HEK293 (cell line): ENCODE measurements at regions not wholly inside any gene's neighbourhood (a gene's known extent, or its start where the extent isn't known, plus 50 kb on each side); places are given as distances from the start of the nearest gene placed in this dataset.

ENCODE experiments used
- CTCF ChIA-PET: fragments of 350-600 bp; formaldehyde crosslinking; extraction: SDS; loops from one replicate; lab custom pipeline; 2021; ENCODE audit warnings: antibody characterized with exemption; lab: Yijun Ruan, JAX
- POLR2A ChIA-PET: fragments of 300-600 bp; formaldehyde crosslinking; extraction: SDS; loops from one replicate; lab custom pipeline; 2020; ENCODE audit warnings: antibody characterized with exemption, inconsistent platforms; lab: Yijun Ruan, JAX
- H3K27ac ChIP-seq: fragments of 200-500 bp; sonication (Bioruptor generic); 2 replicates; pipeline ENCODE4 v1.5.1; 2014; ENCODE audit warnings: low read depth, low read length, control low read depth, inconsistent platforms; ENCODE audit errors: extremely low read depth
- H3K36me3 ChIP-seq, 2 experiments: fragments of 200-500 bp in 1 of 2; sonication (Bioruptor generic) in 1 of 2; 1 replicate in 1 of 2; 2 replicates in 1 of 2; pipeline ENCODE4 v1.5.1; 2014 to 2017; ENCODE audit warnings: inconsistent platforms in 2 of 2, low read length in 2 of 2; ENCODE audit not compliant: control insufficient read depth in 2 of 2, insufficient read depth in 1 of 2
- H3K4me1 ChIP-seq: fragments of 200-500 bp; sonication (Bioruptor generic); 2 replicates; pipeline ENCODE4 v1.5.1; 2014; ENCODE audit warnings: mild to moderate bottlenecking, low read length, inconsistent platforms; ENCODE audit not compliant: control insufficient read depth, insufficient read depth
- H3K4me3 ChIP-seq: 2 replicates; pipeline ENCODE4 v1.5.1; 2011; ENCODE audit warnings: low read depth, mild to moderate bottlenecking, control low read depth, low read length, moderate library complexity
- H3K9me3 ChIP-seq: fragments of 200-500 bp; sonication (Bioruptor generic); 2 replicates; pipeline ENCODE4 v1.5.1; 2014; ENCODE audit warnings: low read depth, low read length, inconsistent platforms; ENCODE audit not compliant: control insufficient read depth, insufficient read depth
- BCL11A ChIP-seq: fragments of 450-650 bp; formaldehyde crosslinking; IDR thresholded peaks from 2 replicates; pipeline ENCODE4 v1.5.1; 2016; ENCODE audit warnings: low read depth, missing biosample characterization, missing genetic modification characterization
- OVOL3 ChIP-seq: fragments of 450-650 bp; formaldehyde crosslinking; IDR thresholded peaks from 2 replicates; pipeline ENCODE4 v1.5.1; 2016; ENCODE audit warnings: missing biosample characterization, missing genetic modification characterization
- SALL2 ChIP-seq: fragments of 450-650 bp; formaldehyde crosslinking; IDR thresholded peaks from 2 replicates; pipeline ENCODE4 v1.5.0; 2017; ENCODE audit warnings: missing biosample characterization, mild to moderate bottlenecking, missing genetic modification characterization, borderline replicate concordance
- YY1 ChIP-seq: fragments of 450-650 bp; formaldehyde crosslinking; IDR thresholded peaks from 2 replicates; pipeline ENCODE4 v1.5.1; 2018; ENCODE audit warnings: missing biosample characterization, missing genetic modification characterization
- ZBTB7A ChIP-seq: fragments of 450-650 bp; formaldehyde crosslinking; IDR thresholded peaks from 2 replicates; pipeline ENCODE4 v1.5.1; 2016; ENCODE audit warnings: low read depth, missing biosample characterization, missing genetic modification characterization
- ZFP3 ChIP-seq: fragments of 450-650 bp; formaldehyde crosslinking; IDR thresholded peaks from 2 replicates; pipeline ENCODE4 v1.5.1; 2016; ENCODE audit warnings: low read depth, missing biosample characterization, missing genetic modification characterization
- ZFP41 ChIP-seq: fragments of 450-650 bp; formaldehyde crosslinking; IDR thresholded peaks from 2 replicates; pipeline ENCODE4 v1.5.1; 2016; ENCODE audit warnings: missing biosample characterization, missing genetic modification characterization, borderline replicate concordance
- ZFP69B ChIP-seq: fragments of 450-650 bp; formaldehyde crosslinking; IDR thresholded peaks from 2 replicates; pipeline ENCODE4 v1.5.1; 2016; ENCODE audit warnings: missing biosample characterization, missing genetic modification characterization
- ZNF146 ChIP-seq: fragments of 450-650 bp; formaldehyde crosslinking; IDR thresholded peaks from 2 replicates; pipeline ENCODE4 v1.5.1; 2016; ENCODE audit warnings: missing biosample characterization, missing genetic modification characterization
- ZNF174 ChIP-seq: fragments of 450-650 bp; formaldehyde crosslinking; IDR thresholded peaks from 2 replicates; pipeline ENCODE4 v1.5.0; 2017; ENCODE audit warnings: missing biosample characterization, mild to moderate bottlenecking, missing genetic modification characterization
- ZNF366 ChIP-seq: fragments of 450-650 bp; formaldehyde crosslinking; conservative IDR thresholded peaks from 2 replicates; pipeline ENCODE4 v1.5.1; 2016; ENCODE audit warnings: missing biosample characterization, missing genetic modification characterization
- ZNF521 ChIP-seq: fragments of 450-650 bp; formaldehyde crosslinking; IDR thresholded peaks from 2 replicates; pipeline ENCODE4 v1.5.1; 2017; ENCODE audit warnings: missing biosample characterization, mild to moderate bottlenecking, missing genetic modification characterization
- ZNF549 ChIP-seq: fragments of 450-650 bp; IDR thresholded peaks from 2 replicates; pipeline ENCODE4 v1.5.1; 2018; ENCODE audit warnings: missing biosample characterization, missing genetic modification characterization, mild to moderate bottlenecking, inconsistent platforms, moderate library complexity
- ZNF623 ChIP-seq: fragments of 450-650 bp; formaldehyde crosslinking; IDR thresholded peaks from 2 replicates; pipeline ENCODE4 v1.5.1; 2016; ENCODE audit warnings: missing biosample characterization, missing genetic modification characterization
- ZNF768 ChIP-seq: fragments of 450-650 bp; formaldehyde crosslinking; IDR thresholded peaks from 2 replicates; pipeline ENCODE4 v1.5.1; 2018; ENCODE audit warnings: missing biosample characterization, mild to moderate bottlenecking, missing genetic modification characterization
- ZNF837 ChIP-seq: fragments of 450-650 bp; formaldehyde crosslinking; IDR thresholded peaks from 2 replicates; pipeline ENCODE4 v1.5.1; 2016; ENCODE audit warnings: missing biosample characterization, missing genetic modification characterization
- TF ChIP-seq, protein P1 (sequence below): fragments of 450-650 bp; formaldehyde crosslinking; IDR thresholded peaks from 2 replicates; pipeline ENCODE4 v1.5.1; 2016; ENCODE audit warnings: missing biosample characterization, missing genetic modification characterization
- TF ChIP-seq, protein P2 (sequence below): fragments of 450-650 bp; formaldehyde crosslinking; IDR thresholded peaks from 2 replicates; pipeline ENCODE4; 2016; ENCODE audit warnings: missing biosample characterization, missing genetic modification characterization
- TF ChIP-seq, protein P3 (sequence below): fragments of 450-650 bp; formaldehyde crosslinking; IDR thresholded peaks from 2 replicates; pipeline ENCODE4 v1.5.1; 2017; ENCODE audit warnings: missing biosample characterization, missing genetic modification characterization
- TF ChIP-seq, protein P4 (sequence below): fragments of 450-650 bp; formaldehyde crosslinking; IDR thresholded peaks from 2 replicates; pipeline ENCODE4 v1.5.1; 2016; ENCODE audit warnings: missing biosample characterization, missing genetic modification characterization
- TF ChIP-seq, protein P5 (sequence below): fragments of 450-650 bp; formaldehyde crosslinking; IDR thresholded peaks from 2 replicates; pipeline ENCODE4 v1.5.1; 2017; ENCODE audit warnings: missing biosample characterization, mild to moderate bottlenecking, missing genetic modification characterization, moderate library complexity
- TF ChIP-seq, protein P6 (sequence below): fragments of 450-650 bp; formaldehyde crosslinking; IDR thresholded peaks from 2 replicates; pipeline ENCODE4 v1.5.1; 2016; ENCODE audit warnings: missing biosample characterization, missing genetic modification characterization

DNA sequence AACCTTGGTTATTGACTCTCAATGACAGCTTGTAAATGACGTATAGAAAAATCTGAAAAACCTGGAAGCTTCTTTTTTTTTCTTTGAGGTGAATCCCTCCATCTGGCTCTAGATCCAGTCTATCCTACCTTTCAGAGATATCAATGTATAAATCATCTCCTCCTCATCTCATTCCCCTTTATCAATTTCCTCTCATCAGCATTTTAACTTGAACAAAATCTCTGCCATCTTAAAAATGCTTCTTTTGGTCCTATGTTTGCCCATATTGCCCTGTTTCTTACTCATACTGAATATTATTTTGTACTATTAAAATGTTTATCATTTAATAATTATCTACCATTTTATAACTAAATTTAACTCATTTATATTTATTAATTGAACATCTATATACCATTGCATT, 306.7 kb upstream of the TSHZ2 start:
- ChIA-PET CTCF (no interaction called here), POLR2A (no interaction called here)
- no peaks in the 10 kb centered on the region for H3K4me1 ChIP-seq
- TF ChIP-seq ZNF768 (tag by site-specific recombination) (no peak), ZNF837 (tag by site-specific recombination) (no peak), ZNF366 (tag by site-specific recombination) (no peak), BCL11A (tag by site-specific recombination) (no peak), ZNF521 (tag by site-specific recombination) (no peak), ZNF146 (tag by site-specific recombination) (no peak), OVOL3 (tag by site-specific recombination) (no peak), ZNF549 (tag by site-specific recombination) (no peak), ZFP41 (no peak), ZBTB7A (tag by site-specific recombination) (no peak), ZFP69B (tag by site-specific recombination) (no peak), YY1 (tag by site-specific recombination) (no peak), ZFP3 (tag by site-specific recombination) (no peak)
- TF ChIP-seq, protein P1, sequence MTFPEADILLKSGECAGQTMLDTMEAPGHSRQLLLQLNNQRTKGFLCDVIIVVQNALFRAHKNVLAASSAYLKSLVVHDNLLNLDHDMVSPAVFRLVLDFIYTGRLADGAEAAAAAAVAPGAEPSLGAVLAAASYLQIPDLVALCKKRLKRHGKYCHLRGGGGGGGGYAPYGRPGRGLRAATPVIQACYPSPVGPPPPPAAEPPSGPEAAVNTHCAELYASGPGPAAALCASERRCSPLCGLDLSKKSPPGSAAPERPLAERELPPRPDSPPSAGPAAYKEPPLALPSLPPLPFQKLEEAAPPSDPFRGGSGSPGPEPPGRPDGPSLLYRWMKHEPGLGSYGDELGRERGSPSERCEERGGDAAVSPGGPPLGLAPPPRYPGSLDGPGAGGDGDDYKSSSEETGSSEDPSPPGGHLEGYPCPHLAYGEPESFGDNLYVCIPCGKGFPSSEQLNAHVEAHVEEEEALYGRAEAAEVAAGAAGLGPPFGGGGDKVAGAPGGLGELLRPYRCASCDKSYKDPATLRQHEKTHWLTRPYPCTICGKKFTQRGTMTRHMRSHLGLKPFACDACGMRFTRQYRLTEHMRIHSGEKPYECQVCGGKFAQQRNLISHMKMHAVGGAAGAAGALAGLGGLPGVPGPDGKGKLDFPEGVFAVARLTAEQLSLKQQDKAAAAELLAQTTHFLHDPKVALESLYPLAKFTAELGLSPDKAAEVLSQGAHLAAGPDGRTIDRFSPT (tag by site-specific recombination), result no peak
- TF ChIP-seq, protein P2, sequence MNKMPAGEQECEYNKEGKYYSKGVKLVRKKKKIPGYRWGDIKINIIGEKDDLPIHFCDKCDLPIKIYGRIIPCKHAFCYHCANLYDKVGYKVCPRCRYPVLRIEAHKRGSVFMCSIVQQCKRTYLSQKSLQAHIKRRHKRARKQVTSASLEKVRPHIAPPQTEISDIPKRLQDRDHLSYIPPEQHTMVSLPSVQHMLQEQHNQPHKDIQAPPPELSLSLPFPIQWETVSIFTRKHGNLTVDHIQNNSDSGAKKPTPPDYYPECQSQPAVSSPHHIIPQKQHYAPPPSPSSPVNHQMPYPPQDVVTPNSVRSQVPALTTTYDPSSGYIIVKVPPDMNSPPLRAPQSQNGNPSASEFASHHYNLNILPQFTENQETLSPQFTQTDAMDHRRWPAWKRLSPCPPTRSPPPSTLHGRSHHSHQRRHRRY (tag by site-specific recombination), result no peak
- TF ChIP-seq, protein P3, sequence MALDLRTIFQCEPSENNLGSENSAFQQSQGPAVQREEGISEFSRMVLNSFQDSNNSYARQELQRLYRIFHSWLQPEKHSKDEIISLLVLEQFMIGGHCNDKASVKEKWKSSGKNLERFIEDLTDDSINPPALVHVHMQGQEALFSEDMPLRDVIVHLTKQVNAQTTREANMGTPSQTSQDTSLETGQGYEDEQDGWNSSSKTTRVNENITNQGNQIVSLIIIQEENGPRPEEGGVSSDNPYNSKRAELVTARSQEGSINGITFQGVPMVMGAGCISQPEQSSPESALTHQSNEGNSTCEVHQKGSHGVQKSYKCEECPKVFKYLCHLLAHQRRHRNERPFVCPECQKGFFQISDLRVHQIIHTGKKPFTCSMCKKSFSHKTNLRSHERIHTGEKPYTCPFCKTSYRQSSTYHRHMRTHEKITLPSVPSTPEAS (tag by site-specific recombination), result no peak
- TF ChIP-seq, protein P4, sequence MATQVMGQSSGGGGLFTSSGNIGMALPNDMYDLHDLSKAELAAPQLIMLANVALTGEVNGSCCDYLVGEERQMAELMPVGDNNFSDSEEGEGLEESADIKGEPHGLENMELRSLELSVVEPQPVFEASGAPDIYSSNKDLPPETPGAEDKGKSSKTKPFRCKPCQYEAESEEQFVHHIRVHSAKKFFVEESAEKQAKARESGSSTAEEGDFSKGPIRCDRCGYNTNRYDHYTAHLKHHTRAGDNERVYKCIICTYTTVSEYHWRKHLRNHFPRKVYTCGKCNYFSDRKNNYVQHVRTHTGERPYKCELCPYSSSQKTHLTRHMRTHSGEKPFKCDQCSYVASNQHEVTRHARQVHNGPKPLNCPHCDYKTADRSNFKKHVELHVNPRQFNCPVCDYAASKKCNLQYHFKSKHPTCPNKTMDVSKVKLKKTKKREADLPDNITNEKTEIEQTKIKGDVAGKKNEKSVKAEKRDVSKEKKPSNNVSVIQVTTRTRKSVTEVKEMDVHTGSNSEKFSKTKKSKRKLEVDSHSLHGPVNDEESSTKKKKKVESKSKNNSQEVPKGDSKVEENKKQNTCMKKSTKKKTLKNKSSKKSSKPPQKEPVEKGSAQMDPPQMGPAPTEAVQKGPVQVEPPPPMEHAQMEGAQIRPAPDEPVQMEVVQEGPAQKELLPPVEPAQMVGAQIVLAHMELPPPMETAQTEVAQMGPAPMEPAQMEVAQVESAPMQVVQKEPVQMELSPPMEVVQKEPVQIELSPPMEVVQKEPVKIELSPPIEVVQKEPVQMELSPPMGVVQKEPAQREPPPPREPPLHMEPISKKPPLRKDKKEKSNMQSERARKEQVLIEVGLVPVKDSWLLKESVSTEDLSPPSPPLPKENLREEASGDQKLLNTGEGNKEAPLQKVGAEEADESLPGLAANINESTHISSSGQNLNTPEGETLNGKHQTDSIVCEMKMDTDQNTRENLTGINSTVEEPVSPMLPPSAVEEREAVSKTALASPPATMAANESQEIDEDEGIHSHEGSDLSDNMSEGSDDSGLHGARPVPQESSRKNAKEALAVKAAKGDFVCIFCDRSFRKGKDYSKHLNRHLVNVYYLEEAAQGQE (tag by site-specific recombination), result no peak
- H3K36me3 ChIP-seq, result no peaks in the 10 kb centered on the region
- H3K9me3 ChIP-seq, result no peaks in the 10 kb centered on the region
- H3K4me3 ChIP-seq, result no peak overlapping the region
- H3K27ac ChIP-seq, result no peak overlapping the region

DNA sequence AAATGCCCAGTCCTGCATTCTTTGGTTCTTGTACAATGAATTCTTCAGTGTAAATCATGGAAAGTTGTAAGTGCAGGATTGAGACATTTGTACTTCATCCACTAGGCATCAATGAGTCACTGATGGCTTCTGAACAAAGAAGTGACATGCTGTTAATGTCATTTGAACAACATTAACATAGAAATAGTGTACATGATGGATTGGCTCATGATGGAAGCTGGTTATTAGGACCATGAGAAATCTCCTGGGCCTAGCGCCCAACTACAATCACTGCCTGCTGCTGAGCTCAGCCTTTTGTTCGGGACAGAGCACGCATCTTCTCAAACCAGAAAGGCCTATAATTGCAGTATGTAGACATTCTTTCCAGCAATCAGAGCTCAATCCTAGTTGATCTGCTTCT, 316.8 kb upstream of the TSHZ2 start:
- H3K9me3 ChIP-seq, result no peaks in the 10 kb centered on the region
- POLR2A ChIA-PET, result no interaction called here
- no peak overlapping the region for H3K27ac ChIP-seq
- no peak overlapping the region for H3K4me3 ChIP-seq
- H3K4me1 ChIP-seq, result no peaks in the 10 kb centered on the region
- no peaks in the 10 kb centered on the region for H3K36me3 ChIP-seq
- TF ChIP-seq, protein P5, sequence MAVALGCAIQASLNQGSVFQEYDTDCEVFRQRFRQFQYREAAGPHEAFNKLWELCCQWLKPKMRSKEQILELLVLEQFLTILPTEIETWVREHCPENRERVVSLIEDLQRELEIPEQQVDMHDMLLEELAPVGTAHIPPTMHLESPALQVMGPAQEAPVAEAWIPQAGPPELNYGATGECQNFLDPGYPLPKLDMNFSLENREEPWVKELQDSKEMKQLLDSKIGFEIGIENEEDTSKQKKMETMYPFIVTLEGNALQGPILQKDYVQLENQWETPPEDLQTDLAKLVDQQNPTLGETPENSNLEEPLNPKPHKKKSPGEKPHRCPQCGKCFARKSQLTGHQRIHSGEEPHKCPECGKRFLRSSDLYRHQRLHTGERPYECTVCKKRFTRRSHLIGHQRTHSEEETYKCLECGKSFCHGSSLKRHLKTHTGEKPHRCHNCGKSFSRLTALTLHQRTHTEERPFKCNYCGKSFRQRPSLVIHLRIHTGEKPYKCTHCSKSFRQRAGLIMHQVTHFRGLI (tag by site-specific recombination), result no peak
- no peak for TF ChIP-seq SALL2 (tag by site-specific recombination)
- TF ChIP-seq, protein P6, sequence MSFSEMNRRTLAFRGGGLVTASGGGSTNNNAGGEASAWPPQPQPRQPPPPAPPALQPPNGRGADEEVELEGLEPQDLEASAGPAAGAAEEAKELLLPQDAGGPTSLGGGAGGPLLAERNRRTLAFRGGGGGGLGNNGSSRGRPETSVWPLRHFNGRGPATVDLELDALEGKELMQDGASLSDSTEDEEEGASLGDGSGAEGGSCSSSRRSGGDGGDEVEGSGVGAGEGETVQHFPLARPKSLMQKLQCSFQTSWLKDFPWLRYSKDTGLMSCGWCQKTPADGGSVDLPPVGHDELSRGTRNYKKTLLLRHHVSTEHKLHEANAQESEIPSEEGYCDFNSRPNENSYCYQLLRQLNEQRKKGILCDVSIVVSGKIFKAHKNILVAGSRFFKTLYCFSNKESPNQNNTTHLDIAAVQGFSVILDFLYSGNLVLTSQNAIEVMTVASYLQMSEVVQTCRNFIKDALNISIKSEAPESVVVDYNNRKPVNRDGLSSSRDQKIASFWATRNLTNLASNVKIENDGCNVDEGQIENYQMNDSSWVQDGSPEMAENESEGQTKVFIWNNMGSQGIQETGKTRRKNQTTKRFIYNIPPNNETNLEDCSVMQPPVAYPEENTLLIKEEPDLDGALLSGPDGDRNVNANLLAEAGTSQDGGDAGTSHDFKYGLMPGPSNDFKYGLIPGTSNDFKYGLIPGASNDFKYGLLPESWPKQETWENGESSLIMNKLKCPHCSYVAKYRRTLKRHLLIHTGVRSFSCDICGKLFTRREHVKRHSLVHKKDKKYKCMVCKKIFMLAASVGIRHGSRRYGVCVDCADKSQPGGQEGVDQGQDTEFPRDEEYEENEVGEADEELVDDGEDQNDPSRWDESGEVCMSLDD (tag by site-specific recombination), result no peak
- TF ChIP-seq ZNF174 (tag by site-specific recombination), result no peak
- TF ChIP-seq OVOL3 (tag by site-specific recombination), result no peak
- no peak for TF ChIP-seq ZNF623 (tag by site-specific recombination)
- CTCF ChIA-PET, result interaction anchor here (0.6 kb wide), 1 partner anchor 1360 kb away, joined by 3 read pairs; no protein-coding TSS in a partner anchor
